SK-N-SH (cell line): ENCODE measurements at regions not wholly inside any gene's neighbourhood (a gene's known extent, or its start where the extent isn't known, plus 50 kb on each side); places are given as distances from the start of the nearest gene placed in this dataset.

ENCODE experiments used
- POLR2AphosphoS5 ChIP-seq: IDR thresholded peaks from 2 replicates; pipeline ENCODE4 v1.6.1; 2012; ENCODE audit warnings: low read depth, low read length
- TCF12 ChIP-seq: IDR thresholded peaks from 2 replicates; pipeline ENCODE4 v1.4.0; 2012
- TF ChIP-seq, protein P1 (sequence below): fragments of 200-600 bp; sonication (generic); IDR thresholded peaks from 2 replicates; pipeline ENCODE4 v1.6.1; 2017; ENCODE audit warnings: antibody characterized with exemption, mild to moderate bottlenecking, moderate library complexity

DNA sequence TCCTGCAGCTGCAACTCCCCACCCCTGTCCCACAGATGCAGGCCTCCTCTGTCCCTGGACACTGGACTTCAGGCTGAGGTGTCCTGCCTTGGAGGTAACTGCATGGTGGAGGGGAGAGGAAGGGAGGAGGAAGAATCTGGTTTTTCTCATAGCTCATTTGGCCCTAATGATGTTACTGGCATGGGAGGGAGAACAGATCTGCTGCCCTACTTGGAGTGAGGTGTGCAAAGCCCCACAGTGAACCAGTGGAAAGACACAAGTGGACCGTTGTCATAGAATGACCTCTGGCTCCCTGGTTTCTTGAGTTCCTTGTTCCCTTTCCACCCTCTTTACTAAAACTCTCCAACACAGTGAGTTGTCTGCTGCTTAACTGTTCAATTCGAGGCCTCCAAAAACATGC is 215.9 kb downstream of the BARX2 start:
- TF ChIP-seq POLR2AphosphoS5 (no peak), TCF12 (no peak)
- TF ChIP-seq, protein P1, sequence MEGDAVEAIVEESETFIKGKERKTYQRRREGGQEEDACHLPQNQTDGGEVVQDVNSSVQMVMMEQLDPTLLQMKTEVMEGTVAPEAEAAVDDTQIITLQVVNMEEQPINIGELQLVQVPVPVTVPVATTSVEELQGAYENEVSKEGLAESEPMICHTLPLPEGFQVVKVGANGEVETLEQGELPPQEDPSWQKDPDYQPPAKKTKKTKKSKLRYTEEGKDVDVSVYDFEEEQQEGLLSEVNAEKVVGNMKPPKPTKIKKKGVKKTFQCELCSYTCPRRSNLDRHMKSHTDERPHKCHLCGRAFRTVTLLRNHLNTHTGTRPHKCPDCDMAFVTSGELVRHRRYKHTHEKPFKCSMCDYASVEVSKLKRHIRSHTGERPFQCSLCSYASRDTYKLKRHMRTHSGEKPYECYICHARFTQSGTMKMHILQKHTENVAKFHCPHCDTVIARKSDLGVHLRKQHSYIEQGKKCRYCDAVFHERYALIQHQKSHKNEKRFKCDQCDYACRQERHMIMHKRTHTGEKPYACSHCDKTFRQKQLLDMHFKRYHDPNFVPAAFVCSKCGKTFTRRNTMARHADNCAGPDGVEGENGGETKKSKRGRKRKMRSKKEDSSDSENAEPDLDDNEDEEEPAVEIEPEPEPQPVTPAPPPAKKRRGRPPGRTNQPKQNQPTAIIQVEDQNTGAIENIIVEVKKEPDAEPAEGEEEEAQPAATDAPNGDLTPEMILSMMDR = no peak
